NCI-H345 treated with DMSO at 0.1 percent for 48 hours (cell line): ENCODE measurements at regions not wholly inside any gene's neighbourhood (a gene's known extent, or its start where the extent isn't known, plus 50 kb on each side); places are given as distances from the start of the nearest gene placed in this dataset.
"Not testable (repeated sequence)": the region's sequence is repeated elsewhere in the genome, so short reads cannot be mapped to it uniquely, and the experiment has no call there.

Experiments
- DNase-seq: peaks from one replicate; lab custom pipeline; 2025; ENCODE audit not compliant: unreplicated experiment; lab: John Stamatoyannopoulos, UW

- DNase-seq = no peak
Observed at GRCh38 chr2:219726916-219727315, 99.5 kb downstream of the SLC4A3 start.

- no peak for DNase-seq
Observed at GRCh38 chr2:219727771-219728429, 100.5 kb downstream of the SLC4A3 start.

GRCh38 chr2:219728991-219729487 is 101.6 kb downstream of the SLC4A3 start:
- DNase-seq = no peak

GRCh38 chr2:219731173-219731572 is 103.7 kb downstream of the SLC4A3 start:
- no peak for DNase-seq

- DNase-seq = no peak
Observed at GRCh38 chr2:219733106-219733505, 105.7 kb downstream of the SLC4A3 start.

GRCh38 chr2:219733746-219734145 is 106.3 kb downstream of the SLC4A3 start:
- DNase-seq = no peak

GRCh38 chr2:219736209-219736608 is 108.8 kb downstream of the SLC4A3 start:
- DNase-seq = peak; percentile 33

- DNase-seq = no peak
Observed at GRCh38 chr2:219737270-219737691, 109.9 kb downstream of the SLC4A3 start.

- DNase-seq = no peak
Observed at GRCh38 chr2:219739066-219739465, 111.6 kb downstream of the SLC4A3 start.

- no peak for DNase-seq
Observed at GRCh38 chr2:219739866-219740440, 112.5 kb downstream of the SLC4A3 start.

- DNase-seq = no peak
Observed at GRCh38 chr2:219743548-219743947, 116.1 kb downstream of the SLC4A3 start.

GRCh38 chr2:219744066-219744465 is 116.6 kb downstream of the SLC4A3 start:
- no peak for DNase-seq

- DNase-seq = no peak
Observed at GRCh38 chr2:219744600-219744999, 117.2 kb downstream of the SLC4A3 start.

- DNase-seq = no peak
Observed at GRCh38 chr2:219747637-219748036, 120.2 kb downstream of the SLC4A3 start.

- DNase-seq = no peak
Observed at GRCh38 chr2:219748671-219749570, 121.5 kb downstream of the SLC4A3 start.

GRCh38 chr2:219751121-219751520 is 123.7 kb downstream of the SLC4A3 start:
- not testable (repeated sequence) for DNase-seq

GRCh38 chr2:219752726-219753125 is 125.3 kb downstream of the SLC4A3 start:
- DNase-seq = no peak

GRCh38 chr2:219758907-219759680 is 131.7 kb downstream of the SLC4A3 start:
- no peak for DNase-seq

- no peak for DNase-seq
Observed at GRCh38 chr2:219759801-219760200, 132.4 kb downstream of the SLC4A3 start.

GRCh38 chr2:219765231-219765911 is 137.9 kb downstream of the SLC4A3 start:
- DNase-seq = no peak
